SW 1271 (cell line): ENCODE measurements at regions not wholly inside any gene's neighbourhood (a gene's known extent, or its start where the extent isn't known, plus 50 kb on each side); places are given as distances from the start of the nearest gene placed in this dataset.
"Not testable (repeated sequence)": the region's sequence is repeated elsewhere in the genome, so short reads cannot be mapped to it uniquely, and the experiment has no call there.

Experiments used
- DNase-seq, 2 experiments: peaks; one replicate each; lab custom pipeline; 2025; lab: John Stamatoyannopoulos, UW

DNA sequence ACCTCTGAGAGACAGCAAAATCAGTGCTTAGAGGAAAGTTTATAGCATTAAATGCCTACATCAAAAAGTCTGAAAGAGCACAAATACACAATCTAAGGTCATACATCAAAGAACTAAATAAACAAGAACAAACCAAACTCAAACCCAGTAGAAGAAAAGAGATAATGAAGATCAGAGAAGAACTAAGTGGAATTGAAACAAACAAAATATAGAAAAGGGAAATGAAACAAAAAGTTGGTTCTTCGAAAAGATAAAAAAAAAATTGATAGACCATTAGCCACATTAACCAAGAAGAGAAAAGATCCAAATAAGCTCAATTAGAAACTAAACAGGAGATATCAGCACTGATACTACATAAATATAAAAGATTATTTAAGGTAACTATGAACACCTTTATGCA, 280.0 kb upstream of the NRG3 start:
- DNase-seq, result no peak

DNA sequence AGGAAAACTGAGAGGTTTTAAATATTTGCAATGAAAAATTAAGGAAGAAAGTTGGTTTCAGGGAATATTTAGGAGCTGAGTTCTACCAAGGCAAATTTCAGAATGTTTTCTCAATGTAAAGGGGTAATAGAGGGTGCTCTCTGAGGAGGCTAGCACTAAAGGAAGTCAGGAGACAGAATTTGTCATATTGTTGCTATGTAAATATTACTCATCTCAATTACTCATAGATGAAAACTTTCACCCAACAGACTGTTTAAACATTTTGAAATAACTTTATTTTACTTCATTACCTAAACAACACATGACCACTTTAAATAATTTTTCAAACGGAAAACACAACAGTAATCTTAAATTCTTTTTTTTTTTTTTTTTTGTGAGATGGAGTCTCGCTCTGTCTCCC, 274.8 kb upstream of the NRG3 start:
- DNase-seq, result peak in 1 of 2 experiments; percentile 12

DNA sequence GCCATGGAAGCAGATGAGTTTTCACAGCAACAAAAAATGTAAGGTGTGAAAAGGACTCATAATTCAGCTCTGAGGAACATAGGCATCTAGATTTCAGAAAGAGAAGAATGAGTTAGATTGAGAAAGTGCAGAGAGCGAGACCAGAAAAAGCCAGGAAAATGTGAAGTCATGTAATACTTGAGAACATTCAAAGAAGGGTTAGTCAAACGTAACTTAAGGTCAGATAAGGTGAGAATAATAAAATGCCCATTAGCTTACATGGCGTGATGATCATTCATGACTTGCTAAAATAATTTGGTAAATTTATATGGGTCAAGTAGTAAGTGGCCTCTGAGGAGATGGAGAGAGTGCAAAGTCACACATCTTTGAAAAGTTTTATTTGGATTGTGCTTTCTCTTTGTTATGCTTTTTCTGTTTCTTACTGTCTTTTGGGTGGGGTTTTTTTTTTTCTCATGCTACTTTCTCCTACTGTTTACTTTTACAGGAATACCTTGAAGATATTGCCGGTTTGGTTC, 271.8 kb upstream of the NRG3 start:
- DNase-seq, result no peak

DNA sequence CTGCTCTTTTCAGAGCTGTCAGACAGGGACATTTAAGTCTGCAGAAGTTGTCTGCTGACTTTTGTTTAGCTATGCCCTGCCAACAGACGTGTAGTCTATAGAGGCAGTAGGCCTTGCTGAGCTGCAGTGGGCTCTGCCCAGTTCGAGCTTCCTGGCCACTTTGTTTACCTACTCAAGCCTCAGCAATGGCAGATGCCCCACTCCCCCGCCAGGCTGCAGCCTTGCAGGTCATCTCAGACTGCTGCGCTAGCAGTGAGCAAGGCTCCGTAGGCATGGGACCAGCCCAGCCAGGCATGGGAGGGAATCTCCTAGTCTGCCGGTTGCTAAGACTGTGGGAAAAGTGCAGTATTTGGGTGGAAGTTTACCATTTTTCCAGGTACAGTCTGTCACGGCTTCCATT, 230.5 kb upstream of the NRG3 start:
- DNase-seq, result not testable (repeated sequence)

DNA sequence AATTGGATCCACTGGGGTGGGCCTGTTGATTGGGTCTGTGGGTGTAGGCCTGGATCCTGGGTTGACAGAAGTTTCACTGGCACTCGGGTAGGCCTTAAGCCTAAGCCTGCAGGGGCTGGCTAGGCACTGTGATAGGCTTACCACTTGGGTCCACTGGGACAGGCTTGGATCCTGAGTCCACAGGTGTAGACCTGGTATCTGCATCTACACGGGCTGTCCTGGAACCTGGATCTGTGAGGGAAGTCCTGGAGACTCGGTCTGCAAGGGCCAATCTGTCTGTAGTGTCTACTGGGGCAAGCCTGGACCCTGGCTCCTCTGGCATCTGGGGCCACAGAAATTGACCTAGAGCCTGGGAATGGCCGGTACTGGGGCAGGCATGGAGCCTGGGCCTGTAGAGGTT, 219.0 kb upstream of the NRG3 start:
- no peak for DNase-seq

DNA sequence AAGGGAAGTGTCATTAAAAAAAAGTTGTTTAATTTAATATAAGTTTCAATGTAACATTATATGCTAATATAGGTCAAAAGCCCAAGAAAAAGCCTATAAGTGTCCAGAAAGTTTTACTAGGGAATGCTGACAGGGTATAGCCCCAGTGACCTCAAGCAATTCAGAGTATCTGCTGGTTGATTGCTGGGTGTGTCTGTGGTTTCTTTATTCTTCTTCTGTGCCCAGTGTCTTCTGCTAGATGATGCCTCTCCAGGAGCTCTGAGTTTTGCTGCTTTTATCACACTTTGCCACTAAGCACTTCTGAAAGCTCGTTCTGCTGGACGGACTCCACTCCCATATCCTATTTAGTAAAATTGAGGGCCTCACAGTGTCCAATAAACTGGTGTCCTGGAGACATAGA, 212.2 kb upstream of the NRG3 start:
- DNase-seq, result no peak

DNA sequence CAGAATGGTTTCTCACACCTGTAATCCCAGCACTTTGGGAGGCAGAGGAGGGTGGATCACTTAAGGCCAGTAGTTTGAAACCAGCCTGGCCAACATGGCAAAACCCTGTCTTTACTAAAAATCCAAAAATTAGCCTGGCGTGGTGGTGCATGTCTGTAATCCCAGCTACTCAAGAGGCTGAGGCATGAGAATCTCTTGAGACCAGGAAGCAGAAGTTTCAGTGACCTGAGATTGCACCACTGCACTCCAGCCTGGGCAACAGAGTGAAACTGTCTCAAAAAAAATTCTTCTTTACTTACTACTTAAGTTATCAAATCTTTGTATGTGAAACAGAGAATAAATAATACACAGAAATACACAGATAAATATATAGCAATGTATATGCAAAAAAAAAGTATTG, 210.2 kb upstream of the NRG3 start:
- DNase-seq, result not testable (repeated sequence)

DNA sequence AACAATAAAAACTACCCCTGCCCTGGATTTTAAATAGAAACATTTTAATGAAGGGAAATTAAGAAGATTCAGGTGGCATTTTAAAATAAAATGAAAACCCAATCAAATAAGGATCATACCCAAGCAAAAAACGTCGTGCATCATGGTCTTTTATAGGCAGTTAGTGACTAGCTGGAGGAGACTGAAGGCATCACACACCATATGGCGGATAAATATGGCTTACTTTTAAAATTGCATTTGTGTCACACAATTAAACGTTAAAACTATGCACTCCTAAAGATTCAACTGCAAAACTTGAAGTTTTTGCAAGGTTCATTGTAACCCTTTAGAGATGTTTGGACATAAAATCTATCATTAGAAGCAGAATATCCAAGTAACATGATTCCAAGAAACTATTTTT, 200.1 kb upstream of the NRG3 start:
- DNase-seq, result no peak

DNA sequence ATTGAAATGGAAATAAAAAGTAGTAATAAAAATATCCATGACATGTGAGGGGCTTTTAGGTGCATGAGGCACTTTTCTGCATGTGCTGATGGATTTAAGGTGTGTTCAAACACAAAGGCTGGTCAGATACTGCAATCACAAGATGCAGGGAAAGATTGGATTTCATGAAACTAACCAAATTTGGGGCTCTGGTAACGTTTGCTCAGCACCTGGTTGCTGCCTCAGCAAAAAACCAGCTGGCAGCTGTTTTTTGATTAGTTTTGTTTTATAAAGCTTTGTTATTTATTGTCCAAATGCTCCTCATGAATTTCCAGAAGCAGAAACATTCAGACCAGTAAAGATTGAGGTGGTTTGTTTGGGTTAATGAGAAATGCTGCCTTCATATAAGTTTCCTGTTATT, 195.7 kb upstream of the NRG3 start:
- no peak for DNase-seq

DNA sequence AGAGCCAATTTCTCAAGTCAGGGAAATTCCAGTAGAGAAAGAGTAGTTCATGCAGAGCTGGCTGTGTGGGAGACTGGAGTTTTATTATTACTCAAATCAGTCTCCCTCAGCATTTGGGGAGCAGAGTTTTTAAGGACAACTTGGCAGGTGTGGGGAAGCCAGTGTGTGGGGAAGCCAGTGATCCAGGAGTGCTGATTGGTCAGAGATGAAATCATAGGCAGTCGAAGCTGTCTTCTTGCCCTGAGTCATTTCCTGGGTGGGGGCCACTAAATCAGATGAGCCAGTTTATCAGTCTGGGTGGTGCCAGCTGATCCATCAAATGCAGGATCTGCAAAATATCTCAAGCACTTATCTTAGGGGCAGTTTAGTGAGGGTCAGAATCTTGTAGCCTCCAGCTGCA, 194.6 kb upstream of the NRG3 start:
- DNase-seq, result no peak

DNA sequence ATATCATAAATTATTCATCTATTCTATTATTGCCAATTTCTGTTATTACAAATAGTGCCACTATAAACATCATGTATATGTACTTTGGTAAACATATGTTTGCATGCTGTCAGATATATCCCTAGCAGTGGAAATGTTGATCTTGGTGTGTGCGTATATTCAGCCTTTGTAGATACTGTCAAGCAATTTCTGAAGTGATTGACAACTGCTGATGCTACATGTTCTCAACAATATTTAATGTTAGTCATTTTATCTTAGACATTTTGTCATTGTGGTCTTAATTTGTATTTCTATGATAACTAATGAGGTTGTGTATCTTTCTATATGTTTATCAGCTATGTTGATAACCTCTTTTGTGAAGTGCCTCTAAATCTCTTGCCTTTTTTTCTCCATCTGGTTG, 186.5 kb upstream of the NRG3 start:
- no peak for DNase-seq

DNA sequence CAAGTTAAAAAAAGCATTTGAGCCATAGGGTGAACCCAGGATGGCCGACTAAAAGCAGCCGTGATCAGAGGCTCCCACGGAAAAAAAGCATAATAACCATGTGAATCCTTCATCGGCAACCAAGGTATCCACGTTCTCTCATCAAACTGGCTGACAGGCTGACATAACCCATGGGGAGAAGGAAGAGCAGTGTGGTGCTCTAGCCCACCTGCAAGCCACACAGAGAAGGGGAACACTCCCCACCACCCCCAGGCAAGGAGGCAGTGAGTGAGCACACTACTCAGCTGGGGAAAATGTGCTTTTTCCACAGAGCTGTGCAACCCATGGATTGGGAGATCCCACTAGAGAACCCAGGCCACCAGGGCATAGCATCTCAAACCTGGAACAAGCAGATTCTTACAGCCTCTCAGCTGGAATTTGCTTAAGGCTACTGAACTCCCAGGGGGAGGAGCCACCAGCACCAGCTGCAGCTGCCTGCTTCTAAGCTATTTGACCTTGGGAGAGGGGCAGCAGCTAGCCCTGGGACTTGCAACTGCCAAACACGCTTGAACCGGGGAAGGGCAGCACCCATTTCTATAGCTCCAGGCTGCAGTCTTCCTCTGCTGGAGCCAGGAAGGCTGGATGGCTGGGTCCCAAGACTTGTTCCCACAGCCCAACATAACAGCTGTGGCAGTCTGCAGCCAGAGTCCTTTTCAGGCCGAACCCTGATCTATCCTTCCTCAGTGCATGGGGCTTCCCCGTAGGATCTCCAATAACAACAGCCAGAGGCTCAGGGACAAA, 178.2 kb upstream of the NRG3 start:
- DNase-seq, result no peak

DNA sequence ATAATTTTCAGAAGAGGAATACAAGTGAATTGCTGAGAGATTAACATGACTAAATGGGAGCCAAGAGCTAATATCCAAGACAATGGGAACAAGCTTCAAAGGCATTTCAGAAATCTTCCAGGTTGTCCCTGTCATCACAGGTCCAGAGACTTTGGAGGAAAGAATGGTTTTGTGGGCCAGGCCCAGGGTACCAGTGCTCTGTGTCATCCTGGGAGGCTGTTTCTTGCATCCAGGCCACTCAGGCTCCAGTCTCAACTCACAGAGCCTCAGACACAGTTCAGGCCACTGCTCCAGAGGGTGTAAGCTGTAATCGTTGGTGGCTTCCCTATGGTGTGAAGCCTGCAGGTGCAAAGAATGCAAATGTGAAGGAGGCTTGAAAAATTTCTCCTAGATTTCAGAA, 170.4 kb upstream of the NRG3 start:
- DNase-seq, result no peak

DNA sequence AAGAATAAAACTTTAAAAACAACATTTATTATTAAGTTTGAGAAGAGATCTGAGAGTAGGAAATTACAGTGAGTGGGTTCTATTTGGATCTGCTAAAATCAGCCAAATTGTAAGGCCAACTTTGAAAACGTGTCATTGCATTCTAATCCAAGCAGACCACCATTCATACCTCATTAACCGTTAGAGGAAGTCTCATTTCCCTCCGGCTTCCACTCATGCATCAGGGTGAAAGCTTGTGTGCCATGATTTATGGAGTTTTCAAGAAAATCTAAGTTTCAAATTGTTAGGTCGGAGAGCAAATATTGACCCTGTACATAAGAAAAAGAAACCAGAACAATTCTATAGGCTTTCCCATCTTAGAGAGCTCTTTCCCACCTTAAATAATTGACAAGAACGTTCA, 166.6 kb upstream of the NRG3 start:
- DNase-seq, result no peak

DNA sequence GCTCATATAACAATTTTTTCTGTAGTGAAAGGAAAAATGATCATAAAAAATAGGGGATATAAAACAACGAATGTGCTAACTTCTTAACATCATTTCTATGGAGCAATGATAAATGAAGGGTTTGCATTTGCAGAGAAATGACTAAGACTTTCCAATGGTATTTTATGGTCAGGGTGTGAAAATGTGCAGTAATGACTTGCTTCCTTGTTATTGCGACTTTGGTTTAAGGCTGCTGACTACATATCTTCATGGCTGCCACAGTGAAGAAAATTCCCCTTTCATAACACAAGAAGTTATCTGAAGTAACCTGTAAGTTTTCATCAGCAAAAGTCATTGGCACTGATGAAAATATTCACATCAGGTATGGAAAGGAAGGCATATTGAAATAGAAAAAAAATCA, 166.1 kb upstream of the NRG3 start:
- DNase-seq, result no peak

DNA sequence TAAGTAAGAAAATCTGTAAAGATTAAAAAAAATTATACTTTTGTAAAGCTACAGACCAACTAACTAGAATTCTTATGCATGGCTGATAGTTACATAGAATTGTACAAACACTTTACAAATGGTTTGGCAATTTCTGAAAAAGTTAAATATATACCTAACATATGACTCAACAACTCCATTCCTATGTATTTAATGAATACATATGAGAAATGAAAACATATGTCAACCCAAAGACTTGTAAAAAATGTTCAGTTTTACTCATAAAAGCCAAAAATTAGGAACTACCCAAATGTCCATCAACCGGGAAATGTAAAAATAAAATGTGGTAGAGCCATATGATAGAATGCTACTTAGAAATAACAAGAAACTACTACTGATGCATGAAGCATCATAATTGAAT, 152.6 kb upstream of the NRG3 start:
- DNase-seq, result no peak

DNA sequence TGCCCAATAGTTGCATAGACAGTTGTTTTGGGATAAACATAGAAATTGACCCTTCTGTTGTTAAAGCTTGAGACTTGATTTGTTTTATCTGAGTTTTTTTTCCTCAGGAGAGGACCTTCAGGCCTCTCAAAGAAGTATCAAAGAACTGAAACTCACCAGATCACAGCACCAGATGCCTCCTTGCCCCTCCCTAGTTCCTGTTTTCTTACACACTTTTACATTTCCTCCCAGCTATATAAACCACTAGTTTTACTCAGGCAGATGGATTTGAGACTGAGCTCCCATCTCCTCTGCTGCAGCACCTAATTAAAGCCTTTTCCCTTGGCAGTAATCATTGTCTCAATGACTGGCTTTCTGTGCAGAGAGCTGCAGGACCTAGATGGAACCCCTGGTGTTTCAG, 150.6 kb upstream of the NRG3 start:
- DNase-seq, result no peak

DNA sequence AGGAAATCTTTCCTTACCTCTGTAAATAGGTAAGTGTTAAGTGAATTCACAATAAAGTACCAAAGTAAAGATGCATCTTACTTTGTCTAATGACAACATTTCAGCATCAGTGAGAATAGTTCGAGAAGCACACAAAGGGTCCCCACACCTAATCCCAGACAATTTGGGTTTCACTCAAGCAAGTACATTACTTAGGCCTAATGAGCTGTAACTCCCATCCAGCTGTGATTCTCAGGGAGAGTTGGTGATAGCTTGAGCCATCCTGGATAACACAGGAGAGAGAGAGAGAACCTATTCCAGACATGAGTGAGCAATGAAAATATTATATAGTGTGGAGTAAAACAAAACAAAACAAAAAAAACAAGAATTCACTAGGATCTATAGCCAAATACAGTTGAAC, 149.1 kb upstream of the NRG3 start:
- DNase-seq, result no peak

DNA sequence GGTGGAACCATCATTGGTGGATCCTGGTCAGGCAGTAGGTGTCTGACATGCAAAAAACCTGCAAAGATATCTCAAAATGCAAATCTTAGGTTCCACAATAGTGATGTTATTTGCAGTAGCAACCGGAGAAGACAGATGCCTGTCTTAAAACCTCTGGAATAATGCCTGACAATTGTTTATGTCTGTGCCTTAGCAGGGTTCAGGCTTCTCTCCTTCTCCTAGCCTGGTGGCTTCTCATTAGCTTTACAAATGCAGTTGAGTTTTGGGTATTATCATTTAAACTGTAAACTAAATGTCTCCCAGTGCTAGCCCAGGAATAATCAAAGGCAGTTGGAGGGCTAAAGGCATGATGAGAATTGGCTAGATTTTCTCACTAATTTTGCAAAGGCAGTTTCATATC, 146.3 kb upstream of the NRG3 start:
- no peak for DNase-seq

DNA sequence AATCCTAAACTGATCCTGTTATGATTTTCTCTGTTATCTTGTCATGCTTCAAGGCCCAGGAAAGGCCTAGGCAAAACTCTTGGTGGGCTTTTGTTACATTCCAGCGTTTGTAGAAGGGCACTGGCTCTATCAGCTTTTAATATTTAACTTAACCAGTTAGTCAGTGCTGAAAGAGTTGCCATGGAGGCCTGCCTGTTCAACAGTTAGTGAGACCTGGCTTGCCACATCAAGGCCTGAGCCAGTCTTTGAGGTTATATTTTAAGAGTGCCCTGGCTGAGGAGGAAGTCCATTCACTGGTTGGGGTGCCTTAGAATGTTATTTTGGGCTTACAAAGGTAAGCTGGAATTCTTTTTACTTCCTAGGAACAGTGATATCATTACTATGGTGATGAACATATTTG, 144.1 kb upstream of the NRG3 start:
- no peak for DNase-seq

DNA sequence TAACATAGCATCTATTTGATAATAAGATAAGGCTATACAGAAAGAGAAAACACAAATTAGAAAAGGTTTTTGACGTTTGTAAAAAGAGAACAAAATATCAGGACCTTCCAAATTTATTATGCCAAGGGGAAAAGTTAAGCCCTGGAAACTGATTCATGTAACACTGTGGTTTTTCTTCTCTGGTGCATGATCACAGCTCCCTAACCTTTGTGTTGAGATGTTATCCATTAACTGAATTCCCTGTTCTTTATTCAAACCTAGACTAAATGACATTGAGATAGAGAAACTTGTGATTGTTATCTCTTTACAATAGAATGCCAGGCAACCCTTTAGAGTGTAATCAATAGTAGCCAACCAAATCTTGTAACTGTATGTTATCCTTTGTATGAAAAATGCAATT, 141.5 kb upstream of the NRG3 start:
- no peak for DNase-seq

DNA sequence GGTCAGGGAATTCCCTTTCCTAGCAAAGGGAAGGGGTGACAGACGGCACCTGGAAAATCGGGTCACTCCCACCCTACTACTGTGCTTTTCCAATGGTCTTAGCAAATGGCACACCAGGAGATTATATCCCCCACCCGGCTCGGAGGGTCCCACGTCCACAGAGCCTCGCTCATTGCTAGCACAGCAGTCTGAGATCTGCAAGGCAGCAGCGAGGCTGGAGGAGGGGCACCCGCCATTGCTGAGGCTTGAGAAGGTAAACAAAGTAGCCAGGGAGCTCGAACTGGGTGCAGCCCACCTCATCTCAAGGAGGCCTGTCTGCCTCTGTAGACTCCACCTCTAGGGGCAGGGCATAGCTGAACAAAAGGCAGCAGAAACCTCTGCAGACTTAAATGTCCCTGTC, 139.8 kb upstream of the NRG3 start:
- not testable (repeated sequence) for DNase-seq

DNA sequence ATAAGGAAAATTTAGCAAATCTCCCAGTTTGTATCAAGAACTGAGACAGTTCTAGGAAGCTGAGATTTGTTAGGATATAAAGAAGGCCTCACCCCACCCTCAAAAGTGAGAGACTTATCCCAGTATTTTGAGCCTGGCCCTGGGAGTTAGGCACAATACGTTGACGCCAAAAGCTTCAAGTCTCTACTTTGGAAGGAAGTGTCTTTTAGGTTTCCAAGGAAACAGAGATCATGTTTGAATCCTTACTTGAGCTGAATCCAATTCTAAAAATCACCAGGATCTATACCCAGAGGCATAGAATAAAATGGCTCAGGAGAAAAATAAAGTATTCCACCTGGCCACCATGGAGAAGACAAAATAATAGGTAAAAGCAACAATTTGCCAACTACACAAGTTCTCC, 115.9 kb upstream of the NRG3 start:
- no peak for DNase-seq

DNA sequence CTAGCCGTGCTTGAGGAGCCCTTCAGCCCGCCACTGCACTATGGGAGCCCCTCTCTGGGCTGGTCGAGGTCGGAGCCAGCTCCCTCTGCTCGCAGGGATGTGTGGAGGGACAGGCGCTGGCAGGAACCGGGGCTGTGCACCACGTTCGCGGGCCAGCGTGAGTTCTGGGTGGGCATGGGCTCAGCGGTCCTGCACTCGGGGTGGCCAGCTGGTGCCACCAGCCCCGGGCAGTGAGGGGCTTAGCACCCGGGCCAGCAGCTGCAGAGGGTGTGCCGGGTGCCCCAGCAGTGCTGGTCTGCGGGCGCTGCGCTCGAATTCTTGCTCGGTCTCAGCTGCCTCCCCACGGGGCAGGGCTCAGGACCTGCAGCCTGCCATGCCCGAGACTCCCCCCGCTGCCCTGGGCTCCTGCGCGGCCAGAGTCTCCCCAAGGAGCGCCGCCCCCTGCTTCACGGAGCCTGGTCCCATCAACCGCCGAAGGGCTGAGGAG, 90.8 kb upstream of the NRG3 start:
- no peak for DNase-seq
